ENCODE measurements at regions not wholly inside any gene's neighbourhood (a gene's known extent, or its start where the extent isn't known, plus 50 kb on each side); places are given as distances from the start of the nearest gene placed in this dataset.

- DNase-seq (ENCODE audit: low spot score) = no peak
Observed at GRCh38 chr3:124246376-124246775, 254.5 kb upstream of the ROPN1 start.

- DNase-seq (ENCODE audit: low spot score) = no peak
Observed at GRCh38 chr3:124246949-124247348, 255.0 kb upstream of the ROPN1 start.

- no peak for DNase-seq (ENCODE audit: low spot score)
Observed at GRCh38 chr3:124248471-124249028, 256.6 kb upstream of the ROPN1 start.

- DNase-seq (ENCODE audit: low spot score) = no peak
Observed at GRCh38 chr3:124249038-124249437, 257.1 kb upstream of the ROPN1 start.

- no peak for DNase-seq (ENCODE audit: low spot score)
Observed at GRCh38 chr3:124250053-124250452, 258.1 kb upstream of the ROPN1 start.

GRCh38 chr3:124256156-124256555 lies 264.2 kb upstream of the ROPN1 start:
- DNase-seq (ENCODE audit: low spot score) = no peak

GRCh38 chr3:124256599-124256998 lies 264.7 kb upstream of the ROPN1 start:
- no peak for DNase-seq (ENCODE audit: low spot score)

- no peak for DNase-seq (ENCODE audit: low spot score)
Observed at GRCh38 chr3:124257336-124257864, 265.5 kb upstream of the ROPN1 start.

- no peak for DNase-seq (ENCODE audit: low spot score)
Observed at GRCh38 chr3:124258057-124258500, 266.2 kb upstream of the ROPN1 start.

GRCh38 chr3:124260206-124260915 lies 268.4 kb upstream of the ROPN1 start:
- DNase-seq (ENCODE audit: low spot score) = peak; percentile 32

GRCh38 chr3:124261306-124261705 lies 269.4 kb upstream of the ROPN1 start:
- DNase-seq (ENCODE audit: low spot score) = no peak

- DNase-seq (ENCODE audit: low spot score) = no peak
Observed at GRCh38 chr3:124263168-124263567, 271.2 kb upstream of the ROPN1 start.

GRCh38 chr3:124264346-124264745 lies 272.4 kb upstream of the ROPN1 start:
- no peak for DNase-seq (ENCODE audit: low spot score)

- DNase-seq (ENCODE audit: low spot score) = peak; percentile 38
Observed at GRCh38 chr3:124266487-124266886, 274.6 kb upstream of the ROPN1 start.

- DNase-seq (ENCODE audit: low spot score) = no peak
Observed at GRCh38 chr3:124267406-124267805, 275.5 kb upstream of the ROPN1 start.

GRCh38 chr3:124268355-124268754 lies 276.4 kb upstream of the ROPN1 start:
- DNase-seq (ENCODE audit: low spot score) = no peak

- DNase-seq (ENCODE audit: low spot score) = no peak
Observed at GRCh38 chr3:124269619-124270018, 277.7 kb upstream of the ROPN1 start.

- DNase-seq (ENCODE audit: low spot score) = no peak
Observed at GRCh38 chr3:124272605-124273151, 280.8 kb upstream of the ROPN1 start.

- no peak for DNase-seq (ENCODE audit: low spot score)
Observed at GRCh38 chr3:124273651-124274050, 281.7 kb upstream of the ROPN1 start.

- DNase-seq (ENCODE audit: low spot score) = no peak
Observed at GRCh38 chr3:124274051-124274450, 282.1 kb upstream of the ROPN1 start.

- DNase-seq (ENCODE audit: low spot score) = no peak
Observed at GRCh38 chr3:124275412-124275811, 283.5 kb upstream of the ROPN1 start.

- no peak for DNase-seq (ENCODE audit: low spot score)
Observed at GRCh38 chr3:124276133-124276532, 284.2 kb upstream of the ROPN1 start.

GRCh38 chr3:124276539-124277143 lies 284.7 kb upstream of the ROPN1 start:
- no peak for DNase-seq (ENCODE audit: low spot score)
